ENCODE measurements at regions not wholly inside any gene's neighbourhood (a gene's known extent, or its start where the extent isn't known, plus 50 kb on each side); places are given as distances from the start of the nearest gene placed in this dataset.

GRCh38 chr12:30428098-30428497 lies 267.6 kb downstream of the IPO8 start:
- DNase-seq: no peak

GRCh38 chr12:30427555-30427954 lies 268.1 kb downstream of the IPO8 start:
- no peak for DNase-seq

- no peak for DNase-seq
Observed at GRCh38 chr12:30425445-30425844, 270.2 kb downstream of the IPO8 start.

- DNase-seq: no peak
Observed at GRCh38 chr12:30423330-30423729, 272.3 kb downstream of the IPO8 start.

GRCh38 chr12:30422844-30423243 lies 272.8 kb downstream of the IPO8 start:
- DNase-seq: no peak

- DNase-seq: no peak
Observed at GRCh38 chr12:30420561-30420960, 275.1 kb downstream of the IPO8 start.

GRCh38 chr12:30417697-30418231 lies 277.9 kb downstream of the IPO8 start:
- DNase-seq: no peak

- DNase-seq: no peak
Observed at GRCh38 chr12:30416631-30417030, 279.0 kb downstream of the IPO8 start.

GRCh38 chr12:30415777-30416176 lies 279.9 kb downstream of the IPO8 start:
- no peak for DNase-seq

GRCh38 chr12:30414507-30414906 lies 281.2 kb downstream of the IPO8 start:
- DNase-seq: no peak

- no peak for DNase-seq
Observed at GRCh38 chr12:30400349-30400748, 295.3 kb downstream of the IPO8 start.

- DNase-seq: no peak
Observed at GRCh38 chr12:30399859-30400258, 295.8 kb downstream of the IPO8 start.

- DNase-seq: no peak
Observed at GRCh38 chr12:30396576-30396975, 299.1 kb downstream of the IPO8 start.

- no peak for DNase-seq
Observed at GRCh38 chr12:30395190-30395589, 300.5 kb downstream of the IPO8 start.

GRCh38 chr12:30391766-30392366 lies 303.8 kb downstream of the IPO8 start:
- no peak for DNase-seq

GRCh38 chr12:30385706-30386105 lies 310.0 kb downstream of the IPO8 start:
- DNase-seq: no peak

GRCh38 chr12:30384976-30385375 lies 310.7 kb downstream of the IPO8 start:
- no peak for DNase-seq

GRCh38 chr12:30378307-30378706 lies 317.4 kb downstream of the IPO8 start:
- no peak for DNase-seq

- no peak for DNase-seq
Observed at GRCh38 chr12:30364822-30365221, 330.8 kb downstream of the IPO8 start.

- no peak for DNase-seq
Observed at GRCh38 chr12:30361145-30361544, 334.5 kb downstream of the IPO8 start.

- no peak for DNase-seq
Observed at GRCh38 chr12:30358671-30359070, 337.0 kb downstream of the IPO8 start.

GRCh38 chr12:30357766-30358490 lies 337.7 kb downstream of the IPO8 start:
- DNase-seq: no peak

GRCh38 chr12:30345744-30346471 lies 349.8 kb downstream of the IPO8 start:
- no peak for DNase-seq

- no peak for DNase-seq
Observed at GRCh38 chr12:30330565-30330964, 365.1 kb downstream of the IPO8 start.

Measured in activated CD4-positive, alpha-beta T cell treated with anti-CD3 and anti-CD28 coated beads, Interleukin-2, amount 50 U/mL, for 16 hours (primary cell).